K562 (cell line): ENCODE measurements at regions not wholly inside any gene's neighbourhood (a gene's known extent, or its start where the extent isn't known, plus 50 kb on each side); places are given as distances from the start of the nearest gene placed in this dataset.

Source experiments
- ATAC-seq: fragments of 200-7000 bp; cut with Tn5 transposase; 3 replicates; pipeline ENCODE4 v1.9.1; 2020; ENCODE audit warnings: moderate library complexity
- BruUV-seq: library from RNA; stranded (reverse); fragments of 400-500 nt; replicated peaks from 2 replicates; lab custom pipeline; 2021; lab: Mats Ljungman, UMichigan
- CTCF ChIA-PET: fragments of 300-600 bp; formaldehyde crosslinking; extraction: SDS; loops from one replicate; lab custom pipeline; 2021; ENCODE audit warnings: low intra/inter-chr PET ratio; lab: Yijun Ruan, JAX
- POLR2A ChIA-PET: fragments of 300-600, 350-650 bp; sonication (Branson Sonifier 250); formaldehyde crosslinking; extraction: SDS; loops from one replicate; lab custom pipeline; 2021; ENCODE audit warnings: antibody characterized with exemption, inconsistent platforms; lab: Yijun Ruan, JAX
- DNase-seq, 4 experiments: peaks; one replicate each; pipeline versions ENCODE4 v3.0.0 to v3.0.0-alpha.2; 2011 to 2018; ENCODE audit warnings: low spot score in 3 of 4, mixed read lengths in 3 of 4; ENCODE audit errors: extremely low read depth in 1 of 4
- FAIRE-seq: peaks from 2 replicates; lab custom pipeline; 2011; peaks lifted over from hg19 to GRCh38; lab: Jason Lieb, UNC
- H2AFZ ChIP-seq: 2 replicates; pipeline ENCODE4 v1.6.0; 2011; ENCODE audit warnings: low read depth, low read length, control low read depth, inconsistent platforms
- H3K27ac ChIP-seq: fragments of 200-600 bp; 3 replicates; pipeline ENCODE4 v1.8.0; 2011; ENCODE audit warnings: low read depth, mild to moderate bottlenecking, control low read depth, inconsistent platforms, low read length, moderate library complexity, mixed read lengths; ENCODE audit errors: extremely low read depth
- H3K27me3 ChIP-seq, 2 experiments: fragments of 300-600 bp in 1 of 2; 2 replicates in 1 of 2; 3 replicates in 1 of 2; pipeline versions ENCODE4 v1.6.0 to v1.8.0; 2011; ENCODE audit warnings: inconsistent platforms in 2 of 2, low read length in 2 of 2, mild to moderate bottlenecking in 1 of 2, mixed read lengths in 1 of 2, moderate library complexity in 1 of 2; ENCODE audit not compliant: control insufficient read depth in 2 of 2, insufficient read depth in 2 of 2
- H3K36me3 ChIP-seq: fragments of 300-600 bp; 3 replicates; pipeline ENCODE4 v1.8.0; 2011; ENCODE audit warnings: mild to moderate bottlenecking, low read length, inconsistent platforms; ENCODE audit not compliant: control insufficient read depth, insufficient read depth
- H3K4me1 ChIP-seq, 2 experiments: fragments of 200-600 bp in 1 of 2; replicated peaks in 1 of 2; 2 replicates in 1 of 2; 3 replicates in 1 of 2; pipeline versions ENCODE4 v1.5.1 to v1.8.0; 2011; ENCODE audit warnings: inconsistent platforms in 2 of 2, low read length in 2 of 2, mild to moderate bottlenecking in 1 of 2, mixed read lengths in 1 of 2, moderate library complexity in 1 of 2; ENCODE audit not compliant: control insufficient read depth in 2 of 2, insufficient read depth in 2 of 2
- H3K4me2 ChIP-seq: 2 replicates; pipeline ENCODE4 v1.6.1; 2011; ENCODE audit warnings: low read length, control low read depth, inconsistent platforms, mixed read lengths; ENCODE audit not compliant: insufficient read depth
- H3K4me3 ChIP-seq: fragments of 200-600 bp; sonication (generic), shearing (Covaris generic); 2 replicates; pipeline ENCODE4 v1.5.1; 2016; ENCODE audit warnings: control low read depth, inconsistent platforms
- H3K79me2 ChIP-seq: fragments of 200-600 bp; 3 replicates; pipeline ENCODE4 v1.8.0; 2011; ENCODE audit warnings: low read length, inconsistent platforms; ENCODE audit not compliant: control insufficient read depth, insufficient read depth
- H3K9ac ChIP-seq, 2 experiments: 2 replicates each; pipeline versions ENCODE4 v1.6.0 to v1.6.1; 2011; ENCODE audit warnings: low read depth in 2 of 2, low read length in 2 of 2, control low read depth in 1 of 2, inconsistent platforms in 1 of 2, mild to moderate bottlenecking in 1 of 2, mixed read lengths in 1 of 2; ENCODE audit not compliant: insufficient read depth in 1 of 2
- H3K9me1 ChIP-seq: one replicate; pipeline ENCODE4 v1.6.0; 2011; ENCODE audit warnings: inconsistent platforms, mild to moderate bottlenecking, low read length, moderate library complexity; ENCODE audit not compliant: control insufficient read depth, insufficient read depth
- H3K9me3 ChIP-seq: replicated peaks from 2 replicates; pipeline ENCODE4 v1.5.1; 2011; ENCODE audit warnings: low read depth, low read length, inconsistent platforms; ENCODE audit not compliant: control insufficient read depth, insufficient read depth
- H4K20me1 ChIP-seq: replicated peaks from 2 replicates; pipeline ENCODE4 v1.6.1; 2011; ENCODE audit warnings: low read length, inconsistent platforms, mixed read lengths; ENCODE audit not compliant: control insufficient read depth, insufficient read depth
- MED1 ChIP-seq: sonication (generic); formaldehyde crosslinking; IDR thresholded peaks from 2 replicates; pipeline ENCODE4 v1.8.1; 2023; ENCODE audit warnings: missing genetic modification reagents, borderline replicate concordance
- PHF8 ChIP-seq: fragments of 200-600 bp; sonication (generic); IDR thresholded peaks from 2 replicates; pipeline ENCODE4 v1.6.1; 2012; ENCODE audit warnings: mixed run types, mild to moderate bottlenecking, inconsistent platforms, low read length, moderate library complexity, borderline replicate concordance
- PURB ChIP-seq: sonication (generic); formaldehyde crosslinking; IDR thresholded peaks from 2 replicates; pipeline ENCODE4 v1.9.0; 2021; ENCODE audit warnings: low read depth, mild to moderate bottlenecking, missing genetic modification reagents
- SMARCC2 ChIP-seq: fragments of 450-650 bp; IDR thresholded peaks from 2 replicates; pipeline ENCODE4 v1.6.1; 2017; ENCODE audit warnings: antibody characterized with exemption, moderate library complexity, mild to moderate bottlenecking, low read depth
- WGBS: fragments of 100-300 bp; shearing (Covaris generic); methylation state at CpG from one replicate; pipeline ENCODE4 v1.1.6; 2016; ENCODE audit warnings: low coverage, mixed read lengths; ENCODE audit not compliant: insufficient coverage; ENCODE audit errors: missing lambda C conversion rate; 5-methylcytosine and 5-hydroxymethylcytosine counted together
- in situ Hi-C: fragments of 300-500 bp; cut with MboI; formaldehyde crosslinking; loops from 4 replicates; pipeline ENCODE4 v1.15.0; 2018; ENCODE audit warnings: inconsistent platforms, mixed read lengths
- intact Hi-C: fragments of 100-400 bp; cut with micrococcal nuclease; formaldehyde crosslinking; loops from 2 replicates; pipeline ENCODE4 v1.14.2; 2022
- TF ChIP-seq, protein P1 (sequence below): IDR thresholded peaks from 3 replicates; pipeline ENCODE4 v1.6.1; 2011; ENCODE audit warnings: borderline replicate concordance, mild to moderate bottlenecking, moderate library complexity; ENCODE audit not compliant: insufficient read length; ENCODE audit errors: extremely low read depth

DNA sequence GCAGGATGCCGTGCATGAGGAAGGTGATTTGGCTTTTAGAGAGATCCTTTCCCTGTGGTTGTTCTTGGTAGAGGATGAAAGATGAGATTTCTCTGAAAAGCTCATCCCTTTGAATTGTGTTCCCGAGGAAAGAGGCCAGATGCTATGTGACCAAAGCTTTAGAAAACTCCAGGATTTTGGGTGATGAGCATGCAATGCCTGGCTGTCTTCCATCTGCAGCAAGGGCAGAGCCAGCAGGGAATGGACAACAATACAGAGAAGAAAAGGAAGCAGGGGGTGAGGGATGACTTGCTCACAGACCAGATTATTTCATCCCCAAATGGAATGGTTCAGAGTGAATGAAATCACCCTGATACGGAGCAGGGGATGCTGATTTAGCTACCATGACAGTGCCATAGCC is 949.7 kb upstream of the EEF2KMT start:
- Histone ChIP-seq H3K27me3 (no peaks in the 10 kb centered on the region), H3K27ac (no peak overlapping the region), H3K36me3 (no peaks in the 10 kb centered on the region), H3K79me2 (no peaks in the 10 kb centered on the region), H3K4me3 (no peak overlapping the region), H4K20me1 (no peaks in the 10 kb centered on the region), H3K9me1 (no peaks in the 10 kb centered on the region), H3K9me3 (no peaks in the 10 kb centered on the region), H3K4me2 (no peak overlapping the region), H3K9ac (no peak overlapping the region), H3K4me1 (no peaks in the 10 kb centered on the region), H2AFZ (no peak overlapping the region)
- FAIRE-seq (no peak), DNase-seq (no peak), ATAC-seq (no peak)
- TF ChIP-seq MED1 (CRISPR knock-in tag) (no peak), SMARCC2 (no peak), PHF8 (no peak), PURB (CRISPR knock-in tag) (no peak)
- TF ChIP-seq, protein P1, sequence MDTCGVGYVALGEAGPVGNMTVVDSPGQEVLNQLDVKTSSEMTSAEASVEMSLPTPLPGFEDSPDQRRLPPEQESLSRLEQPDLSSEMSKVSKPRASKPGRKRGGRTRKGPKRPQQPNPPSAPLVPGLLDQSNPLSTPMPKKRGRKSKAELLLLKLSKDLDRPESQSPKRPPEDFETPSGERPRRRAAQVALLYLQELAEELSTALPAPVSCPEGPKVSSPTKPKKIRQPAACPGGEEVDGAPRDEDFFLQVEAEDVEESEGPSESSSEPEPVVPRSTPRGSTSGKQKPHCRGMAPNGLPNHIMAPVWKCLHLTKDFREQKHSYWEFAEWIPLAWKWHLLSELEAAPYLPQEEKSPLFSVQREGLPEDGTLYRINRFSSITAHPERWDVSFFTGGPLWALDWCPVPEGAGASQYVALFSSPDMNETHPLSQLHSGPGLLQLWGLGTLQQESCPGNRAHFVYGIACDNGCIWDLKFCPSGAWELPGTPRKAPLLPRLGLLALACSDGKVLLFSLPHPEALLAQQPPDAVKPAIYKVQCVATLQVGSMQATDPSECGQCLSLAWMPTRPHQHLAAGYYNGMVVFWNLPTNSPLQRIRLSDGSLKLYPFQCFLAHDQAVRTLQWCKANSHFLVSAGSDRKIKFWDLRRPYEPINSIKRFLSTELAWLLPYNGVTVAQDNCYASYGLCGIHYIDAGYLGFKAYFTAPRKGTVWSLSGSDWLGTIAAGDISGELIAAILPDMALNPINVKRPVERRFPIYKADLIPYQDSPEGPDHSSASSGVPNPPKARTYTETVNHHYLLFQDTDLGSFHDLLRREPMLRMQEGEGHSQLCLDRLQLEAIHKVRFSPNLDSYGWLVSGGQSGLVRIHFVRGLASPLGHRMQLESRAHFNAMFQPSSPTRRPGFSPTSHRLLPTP: no peak
- intact Hi-C loops: no loop called here
- ChIA-PET POLR2A (no interaction called here), CTCF (no interaction called here)
- no TSS peak for BruUV-seq
- 0% methylated on average over 3 of the region's 3 CpGs for WGBS
- in situ Hi-C loops: no loop called here
